SU-DHL-6 (cell line): ENCODE measurements at regions not wholly inside any gene's neighbourhood (a gene's known extent, or its start where the extent isn't known, plus 50 kb on each side); places are given as distances from the start of the nearest gene placed in this dataset.

ENCODE experiments used
- H2AFZ ChIP-seq: fragments of 200-600 bp; sonication (generic); 2 replicates; pipeline ENCODE4 v1.6.1; 2014; ENCODE audit warnings: low read depth, mild to moderate bottlenecking, moderate library complexity, mixed read lengths, antibody characterized with exemption, low read length; ENCODE audit not compliant: severe bottlenecking
- H3F3A ChIP-seq: fragments of 200-600 bp; shearing (Covaris generic); 2 replicates; pipeline ENCODE4 v1.6.0; 2016; ENCODE audit warnings: antibody characterized with exemption, mild to moderate bottlenecking; ENCODE audit not compliant: insufficient read depth
- H3K27ac ChIP-seq: fragments of 200-600 bp; sonication (generic); 2 replicates; pipeline ENCODE4 v1.5.1; 2016; ENCODE audit warnings: low read depth, mild to moderate bottlenecking, low read length, moderate library complexity, mixed read lengths
- H3K27me3 ChIP-seq: fragments of 200-600 bp; sonication (generic), shearing (Covaris generic); 2 replicates; pipeline ENCODE4 v1.6.0; 2014; ENCODE audit warnings: mild to moderate bottlenecking, low read length
- H3K36me3 ChIP-seq: fragments of 200-600 bp; sonication (generic); 2 replicates; pipeline ENCODE4 v1.6.1; 2014; ENCODE audit warnings: mild to moderate bottlenecking, low read length, mixed read lengths
- H3K4me2 ChIP-seq: fragments of 300-600, 200-600 bp; shearing (Covaris generic), sonication (generic); 2 replicates; pipeline ENCODE4 v1.6.0; 2014; ENCODE audit warnings: low read length, low read depth, mild to moderate bottlenecking; ENCODE audit not compliant: poor library complexity, severe bottlenecking
- H3K4me3 ChIP-seq: fragments of 200-600 bp; sonication (generic); 2 replicates; pipeline ENCODE4 v1.5.1; 2014; ENCODE audit warnings: antibody characterized with exemption, low read length, mild to moderate bottlenecking, mixed read lengths; ENCODE audit not compliant: insufficient read depth, poor library complexity, severe bottlenecking
- H3K79me2 ChIP-seq: fragments of 200-600 bp; sonication (generic); 2 replicates; pipeline ENCODE4 v1.6.1; 2014; ENCODE audit warnings: mild to moderate bottlenecking, low read length, moderate library complexity; ENCODE audit not compliant: insufficient read depth
- H3K9ac ChIP-seq: fragments of 200-600 bp; sonication (generic); 2 replicates; pipeline ENCODE4 v1.7.0; 2014; ENCODE audit warnings: mild to moderate bottlenecking, low read length
- H3K9me2 ChIP-seq: fragments of 200-600 bp; sonication (generic); replicated peaks from 2 replicates; pipeline ENCODE4 v1.6.1; 2014; ENCODE audit warnings: low read length; ENCODE audit not compliant: insufficient read depth
- H3K9me3 ChIP-seq: fragments of 200-600 bp; sonication (generic); 2 replicates; pipeline ENCODE4 v1.6.1; 2014; ENCODE audit warnings: low read length, mixed read lengths; ENCODE audit not compliant: insufficient read depth
- H4K20me1 ChIP-seq: fragments of 200-600 bp; sonication (generic); 2 replicates; pipeline ENCODE4 v1.6.1; 2014; ENCODE audit warnings: low read depth, mild to moderate bottlenecking, antibody characterized with exemption, low read length, moderate library complexity, mixed read lengths
- CTCF ChIP-seq: fragments of 200-600 bp; sonication (generic); IDR thresholded peaks from one replicate; pipeline ENCODE4 v1.5.1; 2017; ENCODE audit warnings: antibody characterized with exemption, mild to moderate bottlenecking, low read length, moderate library complexity; ENCODE audit not compliant: insufficient read depth, poor library complexity, severe bottlenecking
- EZH2phosphoT487 ChIP-seq: fragments of 200-600 bp; sonication (generic), shearing (Covaris generic); conservative IDR thresholded peaks from 2 replicates; pipeline ENCODE4 v1.6.1; 2018; ENCODE audit warnings: mild to moderate bottlenecking, antibody characterized with exemption, low read length, moderate library complexity, mixed read lengths

GRCh38 chr21:38988509-38989378, 183.0 kb downstream of the ETS2 start:
- Histone ChIP-seq H3K36me3 (no peaks in the 10 kb centered on the region), H3K4me3 (no peak overlapping the region), H3K9me2 (no peaks in the 10 kb centered on the region), H3K4me2 (no peak overlapping the region), H2AFZ (no peak overlapping the region), H3K27ac (no peak overlapping the region), H3F3A (no peaks in the 10 kb centered on the region), H3K27me3 (no peaks in the 10 kb centered on the region), H3K9me3 (no peaks in the 10 kb centered on the region), H3K9ac (no peak overlapping the region), H3K79me2 (no peaks in the 10 kb centered on the region), H4K20me1 (no peaks in the 10 kb centered on the region)
- TF ChIP-seq CTCF: no peak
- TF ChIP-seq EZH2phosphoT487: no peak

GRCh38 chr21:38987633-38988508, 182.1 kb downstream of the ETS2 start:
- TF ChIP-seq CTCF: no peak
- no peak for TF ChIP-seq EZH2phosphoT487
- H3K4me2 ChIP-seq: no peak overlapping the region
- H3K79me2 ChIP-seq: no peaks in the 10 kb centered on the region
- H3F3A ChIP-seq: no peaks in the 10 kb centered on the region
- H3K27ac ChIP-seq: no peak overlapping the region
- no peaks in the 10 kb centered on the region for H4K20me1 ChIP-seq
- no peaks in the 10 kb centered on the region for H3K9me3 ChIP-seq
- no peaks in the 10 kb centered on the region for H3K27me3 ChIP-seq
- H3K36me3 ChIP-seq: no peaks in the 10 kb centered on the region
- H3K4me3 ChIP-seq: no peak overlapping the region
- H3K9ac ChIP-seq: no peak overlapping the region
- H3K9me2 ChIP-seq: no peaks in the 10 kb centered on the region
- H2AFZ ChIP-seq: no peak overlapping the region

- Histone ChIP-seq H3K79me2 (no peaks in the 10 kb centered on the region), H3K9me3 (no peaks in the 10 kb centered on the region), H2AFZ (no peak overlapping the region), H3K4me2 (no peak overlapping the region), H3K27me3 (no peaks in the 10 kb centered on the region), H4K20me1 (no peaks in the 10 kb centered on the region), H3K9ac (no peak overlapping the region), H3K9me2 (no peaks in the 10 kb centered on the region), H3K27ac (no peak overlapping the region), H3K36me3 (no peaks in the 10 kb centered on the region), H3F3A (no peaks in the 10 kb centered on the region), H3K4me3 (no peak overlapping the region)
- no peak for TF ChIP-seq CTCF
- no peak for TF ChIP-seq EZH2phosphoT487
Measured at GRCh38 chr21:38986806-38987632, 181.3 kb downstream of the ETS2 start.
